Uterus (tissue), 3 donors: ENCODE measurements at regions not wholly inside any gene's neighbourhood (a gene's known extent, or its start where the extent isn't known, plus 50 kb on each side); places are given as distances from the start of the nearest gene placed in this dataset.

Experiments
- DNase-seq, 2 donors: peaks; one replicate each; pipeline ENCODE4 v3.0.0-alpha.2; 2019 to 2020
- H3K27ac ChIP-seq, 2 donors: fragments of 200-600 bp; sonication (generic); 1 replicate in 1 of 2; 2 replicates in 1 of 2; pipeline ENCODE4 v1.5.1; 2016 to 2018
- H3K27me3 ChIP-seq, 2 donors: fragments of 200-600 bp; sonication (generic); one replicate each; pipeline ENCODE4 v1.5.1; 2018 to 2019; ENCODE audit warnings: control low read depth in 1 of 2
- H3K36me3 ChIP-seq, 2 donors: fragments of 200-600 bp; sonication (generic); one replicate each; pipeline ENCODE4 v1.5.1; 2019; ENCODE audit warnings: control low read depth in 1 of 2
- H3K4me1 ChIP-seq, 2 donors: fragments of 200-600 bp; sonication (generic); one replicate each; pipeline ENCODE4 v1.5.1; 2018 to 2019; ENCODE audit warnings: control low read depth in 1 of 2
- H3K4me3 ChIP-seq, 2 donors: fragments of 200-600 bp; sonication (generic); 1 replicate in 1 of 2; 2 replicates in 1 of 2; pipeline ENCODE4 v1.5.1; 2018 to 2019; ENCODE audit warnings: mild to moderate bottlenecking in 1 of 2
- H3K9me3 ChIP-seq, 2 donors: fragments of 200-600 bp; sonication (generic); one replicate each; pipeline ENCODE4 v1.5.1; 2019; ENCODE audit warnings: control low read depth in 1 of 2
- CTCF ChIP-seq, 4 experiments: fragments of 200-600 bp in 2 of 4; fragments of 450-650 bp in 2 of 4; sonication (generic) in 2 of 4; IDR thresholded peaks; one replicate each; pipeline ENCODE4 v1.5.1; 2016 to 2019; ENCODE audit warnings: antibody characterized with exemption in 4 of 4, mild to moderate bottlenecking in 2 of 4, moderate library complexity in 1 of 4
- POLR2A ChIP-seq, 2 donors: fragments of 450-650 bp; IDR thresholded peaks; one replicate each; pipeline ENCODE4 v1.6.1; 2016; ENCODE audit warnings: antibody characterized with exemption in 2 of 2, mild to moderate bottlenecking in 1 of 2, moderate library complexity in 1 of 2
- intact Hi-C: fragments of 100-400 bp; cut with DNase I; formaldehyde crosslinking; loops from one replicate; pipeline ENCODE4 v1.15.1; 2023; ENCODE audit warnings: low total_unique reads
- donor health status: DM: yes; HTN: yes; CAD: no.

- no peak overlapping the region for H3K27ac ChIP-seq
- intact Hi-C loops: no loop called here
- no peak overlapping the region for H3K4me3 ChIP-seq
- TF ChIP-seq CTCF (IDR thresholded peaks at IDR 0.05): no peak
- no peak for TF ChIP-seq POLR2A (IDR thresholded peaks at IDR 0.05)
- H3K4me1 ChIP-seq: no peaks in the 10 kb centered on the region
- no peaks in the 10 kb centered on the region for H3K36me3 ChIP-seq
- no peak for DNase-seq
- no peaks in the 10 kb centered on the region for H3K27me3 ChIP-seq
- H3K9me3 ChIP-seq: no peaks in the 10 kb centered on the region
These were observed 231.3 kb upstream of the SHH start for GRCh38 chr7:156043416-156044178.

GRCh38 chr7:156041398-156041797 lies 229.1 kb upstream of the SHH start:
- DNase-seq: no peak
- intact Hi-C loops: no loop called here
- H3K4me3 ChIP-seq: no peak overlapping the region
- H3K4me1 ChIP-seq: no peaks in the 10 kb centered on the region
- H3K9me3 ChIP-seq: no peaks in the 10 kb centered on the region
- TF ChIP-seq CTCF (IDR thresholded peaks at IDR 0.05) (no peak), POLR2A (IDR thresholded peaks at IDR 0.05) (no peak)
- no peaks in the 10 kb centered on the region for H3K27me3 ChIP-seq
- no peaks in the 10 kb centered on the region for H3K36me3 ChIP-seq
- H3K27ac ChIP-seq: no peak overlapping the region

GRCh38 chr7:156039971-156040677 lies 227.9 kb upstream of the SHH start:
- Histone ChIP-seq H3K9me3 (no peaks in the 10 kb centered on the region), H3K4me1 (no peaks in the 10 kb centered on the region), H3K4me3 (no peak overlapping the region), H3K27ac (no peak overlapping the region), H3K36me3 (no peaks in the 10 kb centered on the region), H3K27me3 (no peaks in the 10 kb centered on the region)
- intact Hi-C loops: no loop called here
- no peak for DNase-seq
- TF ChIP-seq CTCF (IDR thresholded peaks at IDR 0.05): no peak
- no peak for TF ChIP-seq POLR2A (IDR thresholded peaks at IDR 0.05)

- Histone ChIP-seq H3K4me1 (no peaks in the 10 kb centered on the region), H3K36me3 (no peaks in the 10 kb centered on the region), H3K9me3 (no peaks in the 10 kb centered on the region), H3K27ac (no peak overlapping the region), H3K27me3 (no peaks in the 10 kb centered on the region), H3K4me3 (no peak overlapping the region)
- no peak for DNase-seq
- no peak for TF ChIP-seq CTCF (IDR thresholded peaks at IDR 0.05)
- TF ChIP-seq POLR2A (IDR thresholded peaks at IDR 0.05): no peak
- intact Hi-C loops: no loop called here
These were observed 226.9 kb upstream of the SHH start for GRCh38 chr7:156039194-156039593.

- no peaks in the 10 kb centered on the region for H3K36me3 ChIP-seq
- H3K9me3 ChIP-seq: no peaks in the 10 kb centered on the region
- H3K4me1 ChIP-seq: no peaks in the 10 kb centered on the region
- H3K27ac ChIP-seq: no peak overlapping the region
- no peak for TF ChIP-seq CTCF (IDR thresholded peaks at IDR 0.05)
- TF ChIP-seq POLR2A (IDR thresholded peaks at IDR 0.05): no peak
- no peak overlapping the region for H3K4me3 ChIP-seq
- no peak for DNase-seq
- intact Hi-C loops: no loop called here
- no peaks in the 10 kb centered on the region for H3K27me3 ChIP-seq
These were observed 226.1 kb upstream of the SHH start for GRCh38 chr7:156038345-156038744.
